RWPE1 (cell line): ENCODE measurements at regions not wholly inside any gene's neighbourhood (a gene's known extent, or its start where the extent isn't known, plus 50 kb on each side); places are given as distances from the start of the nearest gene placed in this dataset.
A peak's percentile ranks its signal among the peaks of the same experiment; 100 is the strongest.

Experiments used
- CTCF ChIA-PET: fragments of 350-600 bp; sonication (Branson Sonifier 250); formaldehyde crosslinking; extraction: SDS; loops from one replicate; lab custom pipeline; 2021; lab: Yijun Ruan, JAX
- POLR2A ChIA-PET: fragments of 400-600 bp; formaldehyde crosslinking; extraction: SDS; loops from one replicate; lab custom pipeline; 2020; ENCODE audit warnings: antibody characterized with exemption; ENCODE audit not compliant: low non-redundant PET; lab: Yijun Ruan, JAX
- DNase-seq: peaks from one replicate; pipeline ENCODE4 v3.0.0; 2012; ENCODE audit warnings: low spot score
- H3K27ac ChIP-seq: fragments of 450-650 bp; 2 replicates; pipeline ENCODE4 v1.5.1; 2017
- TF ChIP-seq, protein P1 (sequence below): fragments of 450-650 bp; conservative IDR thresholded peaks from 2 replicates; pipeline ENCODE4 v1.5.1; 2017; ENCODE audit warnings: low read depth, mild to moderate bottlenecking

DNA sequence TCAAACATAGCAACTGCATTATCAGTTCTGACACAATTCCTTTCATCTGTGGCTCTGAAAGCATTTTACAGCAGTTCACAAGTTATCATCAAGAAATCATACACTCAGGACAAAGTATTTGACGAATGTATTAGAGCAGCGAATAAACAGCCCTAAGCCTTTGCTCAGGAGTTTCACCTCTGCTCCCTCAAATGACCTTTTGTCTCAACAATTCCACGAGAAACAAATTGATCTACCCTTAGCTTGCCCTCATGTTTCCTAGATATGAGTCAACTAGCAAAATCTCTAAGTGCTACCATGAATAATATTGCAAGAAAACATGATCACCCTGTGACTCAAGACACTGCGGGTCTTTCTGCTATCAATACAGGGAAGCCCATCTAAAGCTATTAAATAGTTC lies 396.1 kb downstream of the EFNB2 start:
- no peak overlapping the region for H3K27ac ChIP-seq
- ChIA-PET POLR2A (no interaction called here), CTCF (no interaction called here)
- DNase-seq, result peak; percentile 19
- TF ChIP-seq, protein P1, sequence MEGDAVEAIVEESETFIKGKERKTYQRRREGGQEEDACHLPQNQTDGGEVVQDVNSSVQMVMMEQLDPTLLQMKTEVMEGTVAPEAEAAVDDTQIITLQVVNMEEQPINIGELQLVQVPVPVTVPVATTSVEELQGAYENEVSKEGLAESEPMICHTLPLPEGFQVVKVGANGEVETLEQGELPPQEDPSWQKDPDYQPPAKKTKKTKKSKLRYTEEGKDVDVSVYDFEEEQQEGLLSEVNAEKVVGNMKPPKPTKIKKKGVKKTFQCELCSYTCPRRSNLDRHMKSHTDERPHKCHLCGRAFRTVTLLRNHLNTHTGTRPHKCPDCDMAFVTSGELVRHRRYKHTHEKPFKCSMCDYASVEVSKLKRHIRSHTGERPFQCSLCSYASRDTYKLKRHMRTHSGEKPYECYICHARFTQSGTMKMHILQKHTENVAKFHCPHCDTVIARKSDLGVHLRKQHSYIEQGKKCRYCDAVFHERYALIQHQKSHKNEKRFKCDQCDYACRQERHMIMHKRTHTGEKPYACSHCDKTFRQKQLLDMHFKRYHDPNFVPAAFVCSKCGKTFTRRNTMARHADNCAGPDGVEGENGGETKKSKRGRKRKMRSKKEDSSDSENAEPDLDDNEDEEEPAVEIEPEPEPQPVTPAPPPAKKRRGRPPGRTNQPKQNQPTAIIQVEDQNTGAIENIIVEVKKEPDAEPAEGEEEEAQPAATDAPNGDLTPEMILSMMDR, result no peak

DNA sequence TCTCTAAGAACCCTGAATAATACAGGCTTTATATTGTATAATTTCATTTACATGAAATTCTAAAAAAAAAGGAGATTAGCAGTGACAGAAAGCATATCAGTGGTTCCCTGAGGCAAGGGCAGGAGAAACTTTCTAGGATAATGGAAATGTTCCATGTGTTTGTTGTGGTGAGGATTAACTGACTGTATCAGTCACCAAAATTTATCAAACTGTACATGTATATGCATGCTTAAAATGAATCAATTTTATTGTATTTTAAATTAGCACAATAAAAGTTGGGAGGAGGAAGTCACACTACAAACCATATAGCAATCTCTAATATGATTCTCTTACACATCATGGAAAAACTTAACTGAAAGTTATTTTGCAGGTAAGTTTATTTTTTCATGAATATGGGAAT lies 396.8 kb downstream of the EFNB2 start:
- no peak for DNase-seq
- CTCF ChIA-PET, result no interaction called here
- no peak overlapping the region for H3K27ac ChIP-seq
- TF ChIP-seq, protein P1, result no peak
- POLR2A ChIA-PET, result no interaction called here

DNA sequence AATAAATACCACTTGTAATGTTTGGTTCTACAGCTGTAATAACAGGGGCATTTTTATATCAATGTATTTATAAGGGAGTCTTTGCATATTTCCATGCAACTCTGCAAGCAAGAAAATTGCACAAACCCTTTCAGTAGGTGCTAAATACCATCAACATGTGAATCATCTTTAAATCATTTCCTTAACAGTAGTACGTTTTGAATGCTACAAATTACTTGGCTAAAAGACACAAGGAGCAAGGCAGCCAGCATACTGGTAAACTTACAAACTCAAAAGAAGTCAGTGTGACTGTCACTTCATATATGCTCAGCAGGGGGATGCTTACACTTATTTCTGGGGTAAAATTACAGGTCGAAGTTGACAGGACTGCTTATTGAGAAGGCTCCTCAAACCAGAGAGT lies 402.4 kb downstream of the EFNB2 start:
- TF ChIP-seq, protein P1, result no peak
- CTCF ChIA-PET, result no interaction called here
- H3K27ac ChIP-seq, result peak overlapping the region; percentile 73
- POLR2A ChIA-PET, result no interaction called here
- peak; percentile 57 for DNase-seq

DNA sequence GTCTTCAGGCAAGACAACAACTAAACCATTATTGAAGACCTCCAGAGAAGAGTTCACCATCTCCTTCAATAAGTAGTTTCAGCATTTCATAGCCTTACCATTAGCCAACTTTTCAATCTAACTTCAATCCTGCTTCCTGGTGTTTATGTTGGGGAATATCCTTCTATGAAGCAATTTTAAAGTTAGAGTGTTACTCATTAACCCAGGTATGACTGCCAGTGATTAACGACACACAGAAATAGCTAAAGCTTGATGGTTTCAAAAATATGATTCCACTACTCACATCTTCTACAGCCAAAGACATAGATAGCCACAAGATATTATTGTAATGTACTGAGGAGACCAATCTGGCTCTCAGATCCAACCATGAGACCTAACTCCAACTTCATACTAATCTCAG lies 403.2 kb downstream of the EFNB2 start:
- CTCF ChIA-PET, result interaction anchor here (0.6 kb wide), 1 partner anchor 150 kb away, joined by 3 read pairs; no protein-coding TSS in a partner anchor
- TF ChIP-seq, protein P1, result no peak

DNA sequence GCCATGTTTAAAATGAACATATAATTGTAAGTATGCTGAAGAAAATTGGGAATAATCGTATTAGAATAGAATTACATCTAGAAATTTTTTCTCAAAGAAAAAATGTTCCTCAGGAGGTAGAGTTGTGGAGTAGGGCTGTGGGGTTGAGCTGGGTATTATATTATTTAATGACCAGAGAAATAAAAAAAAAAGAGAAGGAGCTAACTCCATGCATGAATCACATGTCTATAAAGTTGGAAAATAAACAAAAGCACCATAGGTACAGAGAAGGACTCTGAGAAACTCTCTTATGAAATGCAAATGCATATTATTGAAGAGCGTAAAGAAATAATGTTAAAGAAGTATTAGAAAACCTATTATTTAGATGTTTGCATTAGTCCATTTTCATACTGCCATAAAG lies 405.5 kb downstream of the EFNB2 start:
- DNase-seq, result no peak
- TF ChIP-seq, protein P1, result no peak
- no peak overlapping the region for H3K27ac ChIP-seq
- ChIA-PET POLR2A (no interaction called here), CTCF (interaction anchor here (0.5 kb wide), 1 partner anchor 47 kb away, joined by 3 read pairs; no protein-coding TSS in a partner anchor)

More for the DNA sequence above, 403.2 kb downstream of the EFNB2 start:
- POLR2A ChIA-PET, result no interaction called here
- H3K27ac ChIP-seq, result no peak overlapping the region
- peak; percentile 23 for DNase-seq

DNA sequence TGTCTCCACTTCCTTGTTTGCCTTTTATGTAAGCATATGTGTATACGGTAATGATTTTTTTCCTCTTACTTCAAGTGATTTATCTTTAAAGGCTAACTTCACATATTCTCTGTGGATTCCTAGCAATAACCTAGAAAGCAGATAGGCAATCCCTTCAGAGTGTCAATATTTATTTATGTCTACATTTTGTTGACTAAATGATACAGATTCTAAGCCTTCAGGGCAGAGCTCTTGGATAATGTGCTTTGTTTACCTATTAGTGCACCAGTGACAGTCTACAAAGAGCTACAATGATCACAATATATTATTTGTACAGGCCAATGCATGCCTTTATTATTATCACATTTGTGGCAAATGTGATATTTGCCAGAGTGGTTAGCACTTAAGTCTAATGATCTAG lies 406.2 kb downstream of the EFNB2 start:
- TF ChIP-seq, protein P1, result no peak
- CTCF ChIA-PET, result no interaction called here

More for the DNA sequence above, 406.2 kb downstream of the EFNB2 start:
- H3K27ac ChIP-seq, result no peak overlapping the region
- DNase-seq, result no peak
- POLR2A ChIA-PET, result no interaction called here
